HUES6 (cell line): ENCODE measurements at regions not wholly inside any gene's neighbourhood (a gene's known extent, or its start where the extent isn't known, plus 50 kb on each side); places are given as distances from the start of the nearest gene placed in this dataset.

Experiments
- H3K27ac ChIP-seq: 2 replicates; pipeline ENCODE4 v1.7.0; 2013; ENCODE audit warnings: low read depth, mild to moderate bottlenecking, low read length, inconsistent platforms
- H3K27me3 ChIP-seq: 2 replicates; pipeline ENCODE4 v1.6.1; 2013; ENCODE audit warnings: low read length; ENCODE audit not compliant: control insufficient read depth, insufficient read depth
- H3K36me3 ChIP-seq: 2 replicates; pipeline ENCODE4 v1.6.1; 2013; ENCODE audit warnings: low read length; ENCODE audit not compliant: control insufficient read depth, insufficient read depth
- H3K4me1 ChIP-seq: 2 replicates; pipeline ENCODE4 v1.6.1; 2013; ENCODE audit warnings: low read length; ENCODE audit not compliant: control insufficient read depth, insufficient read depth
- H3K4me3 ChIP-seq: 2 replicates; pipeline ENCODE4 v1.5.1; 2013; ENCODE audit warnings: low read depth, low read length
- H3K9ac ChIP-seq: one replicate; pipeline ENCODE4 v1.6.1; 2013; ENCODE audit warnings: mild to moderate bottlenecking, low read length
- H3K9me3 ChIP-seq: 2 replicates; pipeline ENCODE4 v1.6.1; 2013; ENCODE audit warnings: low read depth, low read length; ENCODE audit not compliant: control insufficient read depth, insufficient read depth

DNA sequence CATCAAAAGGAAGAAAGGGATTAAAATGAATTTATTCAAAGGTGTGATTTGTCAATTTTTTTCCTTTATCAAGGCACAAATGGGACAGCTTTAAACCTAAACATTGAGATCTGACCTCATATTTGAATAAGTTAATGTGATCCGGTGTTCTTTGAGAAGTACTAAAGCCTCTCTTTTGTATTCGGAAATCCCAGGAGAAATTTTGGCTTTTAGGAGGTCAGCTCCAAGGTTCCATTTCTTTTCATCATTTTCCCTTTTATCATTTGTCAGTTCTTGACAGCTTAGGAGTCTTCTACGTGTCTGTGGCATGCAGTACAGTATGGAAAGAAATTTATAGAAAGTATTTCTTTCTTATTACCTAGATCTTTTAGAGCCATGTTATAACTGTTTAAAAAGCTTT lies 873.4 kb upstream of the CDH8 start:
- Histone ChIP-seq H3K9me3 (peaks cover 9% of the 10 kb centered on the region; the same call in 1 of the 2 replicates), H3K36me3 (no peaks in the 10 kb centered on the region), H3K27ac (no peak overlapping the region), H3K4me3 (no peak overlapping the region), H3K9ac (no peak overlapping the region), H3K27me3 (no peaks in the 10 kb centered on the region), H3K4me1 (no peaks in the 10 kb centered on the region)

DNA sequence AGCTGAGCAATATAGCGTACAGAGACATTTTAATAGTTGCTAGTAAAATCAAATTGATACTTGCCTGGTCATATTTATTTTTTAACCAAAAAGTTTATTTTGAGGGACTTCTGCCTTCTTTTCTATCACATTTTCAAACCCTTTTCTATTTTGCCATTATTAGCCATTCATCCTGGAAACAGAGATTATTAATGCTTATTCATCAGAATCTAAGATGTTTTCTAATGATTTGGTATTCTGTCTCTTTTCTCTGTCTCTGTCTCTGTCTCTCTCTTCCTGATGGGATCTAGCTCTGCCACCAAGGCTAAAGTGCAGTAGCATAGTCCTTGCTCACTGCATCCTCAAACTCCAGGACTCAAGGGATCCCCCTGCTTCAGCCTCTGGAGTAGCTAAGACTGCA lies 871.3 kb upstream of the CDH8 start:
- H3K27me3 ChIP-seq: no peaks in the 10 kb centered on the region
- no peak overlapping the region for H3K9ac ChIP-seq
- H3K4me1 ChIP-seq: no peaks in the 10 kb centered on the region
- H3K9me3 ChIP-seq: peaks cover 9% of the 10 kb centered on the region; the same call in 1 of the 2 replicates
- H3K27ac ChIP-seq: no peak overlapping the region
- H3K4me3 ChIP-seq: no peak overlapping the region
- no peaks in the 10 kb centered on the region for H3K36me3 ChIP-seq

DNA sequence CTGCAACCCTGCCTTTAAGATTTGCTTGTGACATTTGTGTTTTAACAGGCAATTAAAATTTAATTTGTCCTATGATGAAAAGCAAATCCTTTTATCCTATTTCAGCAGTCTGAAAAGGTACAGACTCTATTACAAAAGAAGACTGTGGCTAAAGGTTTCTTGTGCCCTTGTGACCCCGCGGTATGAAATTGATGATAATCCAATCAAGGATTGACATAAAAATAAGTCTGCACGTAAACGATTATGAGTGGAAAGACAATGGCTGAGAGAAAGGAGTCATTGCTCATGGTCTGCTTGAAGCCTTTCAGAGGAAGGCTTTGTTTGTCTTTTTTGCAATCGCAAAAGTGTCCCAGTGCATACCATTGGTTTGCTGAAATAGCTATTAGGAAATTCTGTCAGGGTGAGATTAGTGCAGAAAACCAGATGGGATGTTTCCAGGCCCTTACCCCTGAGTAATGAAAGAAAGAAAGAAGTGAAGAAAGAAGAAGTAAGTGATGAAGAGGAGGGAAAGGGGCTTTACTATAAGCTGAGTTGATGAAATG lies 867.8 kb upstream of the CDH8 start:
- H3K9me3 ChIP-seq: no peaks in the 10 kb centered on the region
- H3K27me3 ChIP-seq: no peaks in the 10 kb centered on the region
- H3K4me3 ChIP-seq: no peak overlapping the region
- H3K27ac ChIP-seq: no peak overlapping the region
- no peak overlapping the region for H3K9ac ChIP-seq
- H3K36me3 ChIP-seq: no peaks in the 10 kb centered on the region
- H3K4me1 ChIP-seq: no peaks in the 10 kb centered on the region

DNA sequence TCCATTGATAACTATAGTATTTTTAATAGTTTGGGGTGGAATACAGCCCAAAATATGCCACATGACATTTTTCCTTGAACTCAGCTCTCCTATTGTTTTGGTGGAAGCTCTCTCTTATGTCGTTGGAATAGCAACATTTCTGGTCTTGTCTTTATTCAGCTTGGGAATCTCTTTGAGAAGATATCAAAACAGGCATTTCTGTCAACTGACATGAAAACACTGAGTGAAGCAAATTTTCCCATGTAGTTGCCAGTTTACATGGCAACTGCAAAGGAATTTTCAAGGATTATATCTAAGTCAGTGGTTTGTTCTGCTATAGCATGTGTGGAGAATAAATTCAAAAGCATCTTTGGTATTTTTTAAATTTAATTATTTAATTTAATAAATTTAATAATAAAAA lies 863.5 kb upstream of the CDH8 start:
- Histone ChIP-seq H3K9ac (no peak overlapping the region), H3K36me3 (no peaks in the 10 kb centered on the region), H3K4me1 (no peaks in the 10 kb centered on the region), H3K27ac (no peak overlapping the region), H3K9me3 (no peaks in the 10 kb centered on the region), H3K27me3 (no peaks in the 10 kb centered on the region), H3K4me3 (no peak overlapping the region)

DNA sequence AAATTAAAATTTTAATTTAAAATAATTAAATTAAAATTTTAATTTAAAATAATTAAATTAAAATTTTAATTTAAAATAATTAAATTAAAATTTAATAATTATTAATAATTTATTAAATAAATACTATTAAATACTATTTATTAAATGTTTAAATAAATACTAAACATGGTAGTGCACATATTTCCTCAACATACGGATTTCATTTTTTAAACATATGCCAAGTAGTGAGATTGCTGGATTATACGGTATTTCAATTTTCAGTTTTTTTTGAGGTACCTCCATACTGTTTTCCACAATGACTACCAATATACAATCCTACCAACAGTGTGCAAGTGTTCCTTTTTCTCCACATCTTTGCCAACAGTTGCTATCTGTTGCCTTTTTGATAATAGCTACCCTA lies 852.9 kb upstream of the CDH8 start:
- H3K4me1 ChIP-seq: no peaks in the 10 kb centered on the region
- H3K36me3 ChIP-seq: no peaks in the 10 kb centered on the region
- H3K9ac ChIP-seq: no peak overlapping the region
- H3K27me3 ChIP-seq: no peaks in the 10 kb centered on the region
- H3K9me3 ChIP-seq: peaks cover 3% of the 10 kb centered on the region; the same call in 1 of the 2 replicates
- no peak overlapping the region for H3K4me3 ChIP-seq
- no peak overlapping the region for H3K27ac ChIP-seq

DNA sequence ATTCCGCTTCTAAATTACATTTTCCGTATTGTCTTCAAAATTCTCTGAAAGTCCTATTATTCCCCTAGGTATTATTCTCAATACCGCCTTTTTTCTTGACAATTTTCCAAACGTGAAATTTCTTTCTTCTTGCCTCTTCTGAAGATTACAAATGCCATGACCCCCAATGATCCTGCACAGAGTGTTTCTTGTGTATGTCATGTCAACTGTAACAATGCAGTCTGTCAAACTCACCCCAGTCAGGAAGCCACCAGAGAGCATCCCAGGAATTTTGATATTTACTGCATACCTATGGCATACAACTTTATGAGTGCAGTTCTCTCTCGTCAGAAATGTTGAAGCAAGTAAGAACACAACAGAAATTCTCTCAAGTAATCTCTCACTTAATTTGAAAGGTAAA lies 847.3 kb upstream of the CDH8 start:
- Histone ChIP-seq H3K9me3 (no peaks in the 10 kb centered on the region), H3K4me1 (no peaks in the 10 kb centered on the region), H3K27me3 (no peaks in the 10 kb centered on the region), H3K4me3 (no peak overlapping the region), H3K9ac (no peak overlapping the region), H3K36me3 (no peaks in the 10 kb centered on the region), H3K27ac (no peak overlapping the region)

DNA sequence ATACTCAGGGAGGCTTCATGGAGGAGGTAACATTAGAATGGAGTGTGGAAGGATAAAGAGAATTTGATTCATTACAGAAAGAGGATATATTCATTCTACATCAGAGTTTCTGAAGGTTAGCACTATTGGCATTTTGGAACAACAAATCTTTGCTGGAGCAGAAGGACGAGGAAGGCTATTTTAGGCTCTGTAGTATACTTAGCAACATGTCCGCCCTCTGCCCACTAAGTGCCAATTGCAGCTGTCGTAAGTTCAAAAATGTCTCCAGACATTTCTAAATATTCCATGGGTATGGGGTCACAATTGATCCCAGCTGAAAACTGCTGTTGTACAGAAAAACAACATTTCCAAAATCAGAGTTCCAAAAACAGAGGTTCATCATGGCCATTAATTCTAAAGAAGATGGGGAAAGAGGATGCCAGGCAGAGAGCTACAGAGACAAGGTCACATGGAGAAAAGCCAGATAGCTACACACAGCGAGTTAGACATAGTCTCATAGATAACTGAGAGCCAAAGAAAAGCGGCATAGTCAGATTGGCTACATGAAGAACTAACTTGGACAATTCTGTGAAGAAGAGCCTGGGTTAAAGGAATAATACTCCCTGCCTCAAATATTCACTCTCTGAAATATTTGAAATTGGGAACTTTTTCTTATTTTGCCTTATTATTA lies 846.4 kb upstream of the CDH8 start:
- no peaks in the 10 kb centered on the region for H3K27me3 ChIP-seq
- no peaks in the 10 kb centered on the region for H3K4me1 ChIP-seq
- no peaks in the 10 kb centered on the region for H3K9me3 ChIP-seq
- H3K4me3 ChIP-seq: no peak overlapping the region
- H3K36me3 ChIP-seq: no peaks in the 10 kb centered on the region
- H3K9ac ChIP-seq: no peak overlapping the region
- H3K27ac ChIP-seq: no peak overlapping the region

DNA sequence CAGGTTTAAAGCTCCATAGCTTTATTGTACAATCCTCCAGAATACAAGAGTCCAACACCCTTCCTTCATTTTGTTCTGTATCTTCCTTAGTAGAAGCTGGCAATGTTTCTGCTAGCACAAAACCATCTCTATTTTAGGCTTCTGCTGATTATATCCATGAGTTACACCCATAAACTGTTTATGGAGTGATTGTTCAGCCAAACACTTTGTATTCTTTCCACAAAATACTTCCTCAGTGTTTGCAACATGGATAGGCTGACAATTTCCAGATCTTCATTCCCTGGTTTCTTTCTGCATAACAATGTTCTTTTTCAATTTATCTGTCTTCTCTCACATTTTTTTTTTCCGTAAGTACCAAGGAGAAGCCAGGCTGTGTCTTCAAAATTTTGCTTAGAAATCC lies 839.9 kb upstream of the CDH8 start:
- Histone ChIP-seq H3K4me1 (no peaks in the 10 kb centered on the region), H3K9ac (no peak overlapping the region), H3K9me3 (no peaks in the 10 kb centered on the region), H3K36me3 (no peaks in the 10 kb centered on the region), H3K27me3 (no peaks in the 10 kb centered on the region), H3K27ac (no peak overlapping the region), H3K4me3 (no peak overlapping the region)

DNA sequence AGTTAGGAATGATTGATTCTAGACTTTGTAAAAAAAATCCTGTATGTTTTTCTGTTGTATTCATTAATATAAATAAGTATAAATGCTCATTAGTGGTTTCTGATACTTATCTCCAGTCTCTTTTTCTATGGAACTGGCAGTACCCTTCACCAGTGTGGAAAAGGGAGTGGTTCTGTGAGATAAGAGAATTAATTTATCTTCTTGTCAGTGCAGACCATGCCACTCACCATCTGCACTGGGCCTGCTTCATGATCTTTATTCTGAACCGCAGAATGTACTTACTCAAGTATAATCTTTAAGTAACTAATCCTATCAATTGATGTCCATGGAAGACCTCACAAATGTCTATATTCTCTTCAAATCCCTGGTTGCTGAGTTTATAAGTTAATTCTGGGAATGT lies 836.1 kb upstream of the CDH8 start:
- no peak overlapping the region for H3K4me3 ChIP-seq
- H3K27me3 ChIP-seq: no peaks in the 10 kb centered on the region
- H3K9ac ChIP-seq: no peak overlapping the region
- no peaks in the 10 kb centered on the region for H3K4me1 ChIP-seq
- no peak overlapping the region for H3K27ac ChIP-seq
- no peaks in the 10 kb centered on the region for H3K36me3 ChIP-seq
- no peaks in the 10 kb centered on the region for H3K9me3 ChIP-seq

DNA sequence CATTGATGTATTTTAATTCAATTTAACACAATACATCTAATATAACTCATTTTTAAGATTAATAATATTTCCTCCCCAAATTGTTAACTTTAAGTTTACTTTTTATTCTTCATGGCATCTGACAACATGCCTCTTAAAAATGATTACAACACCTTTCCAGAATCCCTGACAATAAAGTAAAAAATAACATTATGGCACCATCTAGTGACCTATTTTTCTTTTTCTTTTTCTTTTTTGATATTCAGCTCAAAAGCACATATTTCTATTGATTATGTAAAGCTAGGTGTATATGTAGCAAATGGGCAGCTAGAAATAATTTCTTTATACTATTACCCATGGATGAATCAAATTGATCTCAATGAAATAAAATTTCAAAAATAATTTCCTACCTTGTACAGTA lies 834.3 kb upstream of the CDH8 start:
- H3K4me3 ChIP-seq: no peak overlapping the region
- H3K9me3 ChIP-seq: no peaks in the 10 kb centered on the region; the same call in 1 of the 2 replicates
- H3K36me3 ChIP-seq: no peaks in the 10 kb centered on the region
- H3K27me3 ChIP-seq: no peaks in the 10 kb centered on the region
- H3K4me1 ChIP-seq: no peaks in the 10 kb centered on the region
- H3K9ac ChIP-seq: no peak overlapping the region
- no peak overlapping the region for H3K27ac ChIP-seq

DNA sequence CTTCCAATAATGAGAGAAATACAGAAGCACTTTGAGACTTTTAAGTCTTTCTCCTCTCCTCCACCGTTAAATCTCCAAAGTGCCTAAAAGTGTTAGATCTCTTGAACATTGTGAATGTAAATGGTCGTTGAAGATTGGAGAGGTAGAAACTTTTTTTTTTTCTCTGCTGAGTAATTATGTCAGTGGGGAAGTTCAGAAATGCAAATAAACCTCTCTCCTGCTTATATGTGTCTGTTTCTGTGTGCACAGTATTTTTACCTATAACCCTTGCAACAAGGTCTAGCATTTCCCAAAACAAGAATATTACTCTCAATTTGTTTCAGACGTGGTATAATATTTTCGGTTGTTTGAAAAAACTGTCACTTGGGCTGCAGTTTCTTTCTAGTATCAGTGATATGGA lies 833.6 kb upstream of the CDH8 start:
- Histone ChIP-seq H3K9ac (no peak overlapping the region), H3K4me3 (no peak overlapping the region), H3K36me3 (no peaks in the 10 kb centered on the region), H3K9me3 (no peaks in the 10 kb centered on the region; the same call in 1 of the 2 replicates), H3K27ac (no peak overlapping the region), H3K27me3 (no peaks in the 10 kb centered on the region), H3K4me1 (no peaks in the 10 kb centered on the region)
